ENCODE measurements at regions not wholly inside any gene's neighbourhood (a gene's known extent, or its start where the extent isn't known, plus 50 kb on each side); places are given as distances from the start of the nearest gene placed in this dataset.

DNA sequence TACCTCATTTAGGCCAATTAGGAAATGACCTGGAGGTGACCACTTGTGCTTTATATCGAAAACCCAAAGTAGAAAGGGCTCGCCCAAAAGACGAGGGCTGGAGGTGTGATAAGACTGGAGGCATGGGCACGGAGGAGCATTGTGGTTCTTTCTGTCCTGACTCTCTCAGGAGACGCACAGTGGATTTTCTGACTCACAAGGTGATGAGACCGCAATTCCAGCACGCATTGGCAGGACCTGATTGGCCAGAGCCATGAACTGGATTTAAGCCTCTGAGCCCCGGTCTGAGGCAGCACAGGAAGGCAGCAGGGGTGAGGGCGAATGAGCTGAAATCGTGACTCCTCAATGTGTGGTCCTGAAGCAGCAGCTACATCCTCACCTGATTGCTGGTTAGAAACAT lies 559.1 kb upstream of the SALL1 start:
- Histone ChIP-seq H3K9me3 (ENCODE audit: control insufficient read depth in 1 of 2, insufficient read depth in 1 of 2, low read depth in 1 of 2, low read length in 2 of 2) (peaks cover 0 to 22% of the 10 kb centered on the region in 2 experiments; a peak in 2 of 4 replicates), H3K27me3 (ENCODE audit: insufficient read depth, low read length) (no peaks in the 10 kb centered on the region), H2AFZ (ENCODE audit: low read depth, low read length, poor library complexity, severe bottlenecking) (no peak overlapping the region), H3K4me1 (ENCODE audit: control insufficient read depth in 1 of 2, insufficient read depth in 2 of 2, low read length in 2 of 2) (no peaks in the 10 kb centered on the region), H3K79me2 (ENCODE audit: insufficient read depth, low read length) (no peaks in the 10 kb centered on the region), H3K9ac (ENCODE audit: low read length) (no peak overlapping the region), H3K9me2 (ENCODE audit: insufficient read depth) (no peaks in the 10 kb centered on the region), H3K27ac (ENCODE audit: low read depth, low read length) (no peak overlapping the region), H3K4me2 (ENCODE audit: low read length) (no peak overlapping the region), H4K20me1 (ENCODE audit: insufficient read depth) (no peaks in the 10 kb centered on the region), H3K36me3 (ENCODE audit: control insufficient read depth in 1 of 2, insufficient read depth in 2 of 2, low read length in 2 of 2) (no peaks in the 10 kb centered on the region), H3K4me3 (replicated peaks in 1 of 2; ENCODE audit: low read depth in 1 of 2, low read length in 2 of 2) (no peak overlapping the region)
- intact Hi-C loops (cut with micrococcal nuclease): no loop called here
- DNase-seq (ENCODE audit: low read depth, low spot score) (no peak), ATAC-seq (no peak)
- TF ChIP-seq FOSL1 (IDR thresholded peaks at IDR 0.05; ENCODE audit: low read depth) (no peak), EZH2 (IDR thresholded peaks at IDR 0.05) (no peak), EZH2phosphoT487 (IDR thresholded peaks at IDR 0.05; ENCODE audit: borderline replicate concordance) (no peak), ELF1 (IDR thresholded peaks at IDR 0.05; ENCODE audit: borderline replicate concordance, low read depth) (no peak), ZFX (IDR thresholded peaks at IDR 0.05) (no peak), ATF3 (IDR thresholded peaks at IDR 0.05) (no peak), ZNF274 (IDR thresholded peaks at IDR 0.05; ENCODE audit: low read depth, low read length) (no peak), POLR2AphosphoS5 (IDR thresholded peaks at IDR 0.05; ENCODE audit: low read depth, low read length) (no peak), POLR2A (IDR thresholded peaks at IDR 0.05; ENCODE audit: borderline replicate concordance, extremely low read depth, insufficient read depth, insufficient read length) (no peak), YY1 (IDR thresholded peaks at IDR 0.05; ENCODE audit: extremely low read depth, insufficient replicate concordance, low read depth, low read length) (no peak), SP1 (IDR thresholded peaks at IDR 0.05; ENCODE audit: low read depth) (no peak), CEBPB (IDR thresholded peaks at IDR 0.05; ENCODE audit: low read depth) (no peak), REST (IDR thresholded peaks at IDR 0.05; ENCODE audit: low read depth) (no peak)
- TF ChIP-seq, protein P1, sequence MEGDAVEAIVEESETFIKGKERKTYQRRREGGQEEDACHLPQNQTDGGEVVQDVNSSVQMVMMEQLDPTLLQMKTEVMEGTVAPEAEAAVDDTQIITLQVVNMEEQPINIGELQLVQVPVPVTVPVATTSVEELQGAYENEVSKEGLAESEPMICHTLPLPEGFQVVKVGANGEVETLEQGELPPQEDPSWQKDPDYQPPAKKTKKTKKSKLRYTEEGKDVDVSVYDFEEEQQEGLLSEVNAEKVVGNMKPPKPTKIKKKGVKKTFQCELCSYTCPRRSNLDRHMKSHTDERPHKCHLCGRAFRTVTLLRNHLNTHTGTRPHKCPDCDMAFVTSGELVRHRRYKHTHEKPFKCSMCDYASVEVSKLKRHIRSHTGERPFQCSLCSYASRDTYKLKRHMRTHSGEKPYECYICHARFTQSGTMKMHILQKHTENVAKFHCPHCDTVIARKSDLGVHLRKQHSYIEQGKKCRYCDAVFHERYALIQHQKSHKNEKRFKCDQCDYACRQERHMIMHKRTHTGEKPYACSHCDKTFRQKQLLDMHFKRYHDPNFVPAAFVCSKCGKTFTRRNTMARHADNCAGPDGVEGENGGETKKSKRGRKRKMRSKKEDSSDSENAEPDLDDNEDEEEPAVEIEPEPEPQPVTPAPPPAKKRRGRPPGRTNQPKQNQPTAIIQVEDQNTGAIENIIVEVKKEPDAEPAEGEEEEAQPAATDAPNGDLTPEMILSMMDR (IDR thresholded peaks at IDR 0.05 in 2 of 3, conservative IDR thresholded peaks at IDR 0.05 in 1 of 3; ENCODE audit: borderline replicate concordance in 1 of 3, insufficient read depth in 1 of 3, low read depth in 2 of 3, low read length in 2 of 3): no peak
- TF ChIP-seq, protein P2, sequence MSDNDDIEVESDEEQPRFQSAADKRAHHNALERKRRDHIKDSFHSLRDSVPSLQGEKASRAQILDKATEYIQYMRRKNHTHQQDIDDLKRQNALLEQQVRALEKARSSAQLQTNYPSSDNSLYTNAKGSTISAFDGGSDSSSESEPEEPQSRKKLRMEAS (IDR thresholded peaks at IDR 0.05): no peak
- ChIA-PET CTCF (no interaction called here), POLR2A (no interaction called here), RAD21 (ENCODE audit: low non-redundant PET in 1 of 2, low total read pairs in 2 of 2, uncharacterized antibody in 2 of 2, unreplicated experiment in 2 of 2) (no interaction called here)
- BruUV-seq (replicated peaks): no TSS peak
